Lung (tissue), 11 donors: ENCODE measurements at regions not wholly inside any gene's neighbourhood (a gene's known extent, or its start where the extent isn't known, plus 50 kb on each side); places are given as distances from the start of the nearest gene placed in this dataset.

Experiments used
- ATAC-seq: fragments of 200-7000 bp; cut with Tn5 transposase; one replicate; pipeline ENCODE4 v1.9.1; 2020; ENCODE audit warnings: moderate number of reproducible peaks; ENCODE audit not compliant: insufficient read depth, low FRiP score
- DNase-seq, 3 donors: peaks; one replicate each; pipeline ENCODE4 v3.0.0-alpha.2; 2013 to 2017
- H3K27ac ChIP-seq, 2 donors: one replicate each; pipeline ENCODE4 v1.5.1; 2013; ENCODE audit warnings: mild to moderate bottlenecking in 2 of 2, moderate library complexity in 2 of 2, control low read depth in 1 of 2, inconsistent platforms in 1 of 2, low read depth in 1 of 2, low read length in 1 of 2
- H3K27me3 ChIP-seq, 3 donors: one replicate each; pipeline ENCODE4 v1.5.1; 2013; ENCODE audit warnings: low read length in 2 of 3; ENCODE audit not compliant: control insufficient read depth in 3 of 3, insufficient read depth in 3 of 3
- H3K36me3 ChIP-seq, 4 donors: one replicate each; pipeline ENCODE4 v1.5.1; 2013; ENCODE audit warnings: low read length in 4 of 4, mild to moderate bottlenecking in 1 of 4, moderate library complexity in 1 of 4; ENCODE audit not compliant: control insufficient read depth in 4 of 4, insufficient read depth in 4 of 4
- H3K4me1 ChIP-seq, 5 donors: one replicate each; pipeline ENCODE4 v1.5.1; 2013; ENCODE audit warnings: low read length in 5 of 5, mild to moderate bottlenecking in 2 of 5, moderate library complexity in 1 of 5; ENCODE audit not compliant: control insufficient read depth in 5 of 5, insufficient read depth in 5 of 5
- H3K4me3 ChIP-seq: one replicate; pipeline ENCODE4 v1.5.1; 2013; ENCODE audit warnings: mild to moderate bottlenecking, control low read depth, moderate library complexity
- H3K9ac ChIP-seq, 2 donors: one replicate each; pipeline ENCODE4 v1.5.1; 2013; ENCODE audit warnings: low read length in 2 of 2, control low read depth in 1 of 2; ENCODE audit not compliant: insufficient read depth in 1 of 2
- H3K9me3 ChIP-seq, 4 donors: one replicate each; pipeline ENCODE4 v1.5.1; 2013; ENCODE audit warnings: low read length in 3 of 4, mild to moderate bottlenecking in 1 of 4, moderate library complexity in 1 of 4; ENCODE audit not compliant: control insufficient read depth in 4 of 4, insufficient read depth in 3 of 4
- CTCF ChIP-seq: IDR thresholded peaks from 2 replicates; pipeline ENCODE4 v1.5.1; 2012; ENCODE audit warnings: mild to moderate bottlenecking; ENCODE audit errors: control extremely low read depth, extremely low read depth
- WGBS, 2 donors: extraction: QIAGEN DNeasy Blood & Tissue Kit; methylation state at CpG; one replicate each; pipeline ENCODE4 v1.1.7; 2013; 5-methylcytosine and 5-hydroxymethylcytosine counted together
- donor health status: control.
- donor health status: control.
- donor health status: Bipolar disorder and iron deficiency.
- donor health status: healthy.
- donor health status: DM: yes; HTN: yes; CAD: no.

GRCh38 chr5:51091816-51092215 is 291.4 kb upstream of the ISL1 start:
- ATAC-seq, result no peak
- DNase-seq, result no peak
- no peaks in the 10 kb centered on the region for H3K4me1 ChIP-seq
- no peaks in the 10 kb centered on the region for H3K9me3 ChIP-seq
- no peak for TF ChIP-seq CTCF
- H3K36me3 ChIP-seq, result no peaks in the 10 kb centered on the region
- 92 to 93% methylated on average over 2 of the region's 2 CpGs for WGBS, 2 donors
- H3K4me3 ChIP-seq, result no peak overlapping the region
- H3K9ac ChIP-seq, result no peak overlapping the region
- no peak overlapping the region for H3K27ac ChIP-seq
- peaks cover 0 to 51% (median 3%) of the 10 kb centered on the region in 3 donors for H3K27me3 ChIP-seq

DNA sequence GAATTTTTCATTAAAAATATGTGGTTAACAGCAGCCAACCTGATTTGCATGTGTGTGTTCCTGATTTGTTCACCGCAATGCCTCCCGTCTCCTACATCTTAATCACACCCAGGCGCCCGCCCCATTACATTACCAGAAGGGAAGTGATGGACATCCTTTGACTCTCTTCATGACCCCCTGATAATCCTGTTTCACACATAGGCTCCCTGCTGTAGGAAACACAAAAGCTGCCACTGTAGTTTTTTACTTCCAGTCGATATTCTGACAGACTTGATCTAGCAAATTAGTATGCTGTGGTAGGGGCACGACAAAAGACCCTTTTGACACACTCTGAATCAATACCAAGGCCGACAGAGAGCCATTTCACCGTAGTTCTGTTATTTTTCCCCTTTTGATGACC is 287.8 kb upstream of the ISL1 start:
- no peaks in the 10 kb centered on the region for H3K9me3 ChIP-seq
- ATAC-seq, result no peak
- H3K27me3 ChIP-seq, result peaks cover 0 to 40% (median 8%) of the 10 kb centered on the region in 3 donors
- H3K9ac ChIP-seq, result no peak overlapping the region
- DNase-seq, result no peak
- no peaks in the 10 kb centered on the region for H3K36me3 ChIP-seq
- TF ChIP-seq CTCF, result no peak
- no peak overlapping the region for H3K27ac ChIP-seq
- H3K4me1 ChIP-seq, result no peaks in the 10 kb centered on the region
- H3K4me3 ChIP-seq, result no peak overlapping the region
- WGBS, 2 donors, result 40 to 58% methylated on average over 8 of the region's 8 CpGs

- no peak for TF ChIP-seq CTCF
- Histone ChIP-seq H3K4me3 (no peak overlapping the region), H3K4me1 (no peaks in the 10 kb centered on the region), H3K36me3 (no peaks in the 10 kb centered on the region), H3K9me3 (peaks cover 0 to 2% (median 0%) of the 10 kb centered on the region in 4 donors), H3K27me3 (peaks cover 0 to 38% (median 8%) of the 10 kb centered on the region in 3 donors), H3K27ac (no peak overlapping the region), H3K9ac (no peak overlapping the region)
- ATAC-seq (no peak), DNase-seq (peak; percentile 30 to 78 (median 39))
- 60 to 67% methylated on average over 3 of the region's 3 CpGs for WGBS, 2 donors
These were observed 286.4 kb upstream of the ISL1 start for GRCh38 chr5:51096859-51097258.

GRCh38 chr5:51099173-51099853 is 283.9 kb upstream of the ISL1 start:
- TF ChIP-seq CTCF, result no peak
- Histone ChIP-seq H3K9ac (no peak overlapping the region), H3K27me3 (peaks cover 0 to 28% (median 8%) of the 10 kb centered on the region in 3 donors), H3K9me3 (peaks cover 0 to 2% (median 0%) of the 10 kb centered on the region in 4 donors), H3K27ac (no peak overlapping the region), H3K4me1 (no peaks in the 10 kb centered on the region), H3K36me3 (no peaks in the 10 kb centered on the region), H3K4me3 (no peak overlapping the region)
- WGBS, 2 donors, result 74 to 89% methylated on average over 6 of the region's 6 CpGs
- no peak for ATAC-seq
- DNase-seq, result no peak
